ENCODE measurements at regions not wholly inside any gene's neighbourhood (a gene's known extent, or its start where the extent isn't known, plus 50 kb on each side); places are given as distances from the start of the nearest gene placed in this dataset.
A peak's percentile ranks its signal among the peaks of the same experiment; 100 is the strongest.

DNA sequence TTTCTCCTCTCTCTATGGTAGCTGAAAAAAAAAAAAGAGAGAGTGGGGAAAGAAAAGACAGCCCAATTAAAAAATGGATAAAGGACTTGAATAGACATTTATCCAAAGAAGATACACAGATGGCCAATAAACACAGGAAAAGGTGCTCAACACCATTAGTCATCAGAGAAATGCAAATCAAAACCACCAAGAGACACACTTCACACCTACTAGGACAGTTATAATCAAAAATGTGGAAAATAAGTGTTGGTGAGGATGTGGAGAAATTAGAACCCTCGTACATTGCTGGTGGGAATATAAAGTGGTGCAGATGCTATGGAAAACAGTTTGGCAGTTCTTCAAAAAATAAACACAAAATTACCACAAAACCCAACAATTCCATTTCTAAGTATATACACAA lies 172.4 kb upstream of the GRIN2B start:
- DNase-seq, result no peak

DNA sequence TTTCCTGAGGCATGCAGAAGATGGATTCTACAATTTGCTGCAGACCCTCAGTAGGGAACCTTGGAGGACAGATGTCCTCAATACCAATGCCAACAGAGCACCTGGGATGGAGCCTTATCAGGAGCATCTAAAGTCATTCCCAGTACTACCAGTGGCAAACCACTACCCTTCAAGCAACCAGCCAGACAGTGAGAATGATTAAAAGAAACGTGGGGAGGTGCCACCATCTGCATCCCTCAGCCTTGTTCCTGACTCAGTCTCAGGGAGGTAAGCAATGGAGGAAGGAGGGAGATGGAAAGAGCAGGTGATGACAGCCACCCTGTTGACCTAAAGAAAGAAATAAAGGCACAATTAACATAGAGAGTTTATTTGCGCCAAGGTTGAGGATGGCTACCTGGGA lies 175.2 kb upstream of the GRIN2B start:
- no peak for DNase-seq

DNA sequence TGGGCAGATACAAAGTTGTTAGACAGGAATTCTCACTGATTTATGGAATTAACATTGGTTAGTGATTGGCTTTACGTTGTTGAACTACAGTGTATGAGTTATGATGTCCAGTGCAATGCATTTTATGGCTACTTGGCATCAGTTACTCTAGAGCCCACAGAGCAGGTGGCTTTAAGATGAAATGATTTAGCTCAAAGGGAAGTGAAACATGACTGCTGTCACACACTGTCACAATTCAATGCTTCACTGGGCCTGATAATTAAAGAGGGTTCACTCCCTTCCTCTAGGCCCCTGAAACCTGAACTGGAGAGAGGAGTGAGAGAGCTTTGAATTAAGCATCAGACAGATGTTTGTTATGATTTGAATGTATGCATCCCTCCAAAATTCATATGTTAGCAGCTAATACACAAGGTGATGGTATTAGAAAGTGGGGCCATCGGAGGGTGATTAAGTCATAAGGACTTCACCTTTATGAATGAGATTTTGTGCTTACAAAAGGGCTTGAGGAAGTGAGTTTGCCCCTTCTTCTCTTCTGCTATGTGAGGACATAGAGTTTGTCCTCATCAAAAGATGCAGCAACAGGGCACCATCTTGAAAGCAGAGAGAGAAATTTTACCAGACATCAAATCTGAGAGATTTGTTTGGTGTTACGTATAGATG lies 175.8 kb upstream of the GRIN2B start:
- no peak for DNase-seq

DNA sequence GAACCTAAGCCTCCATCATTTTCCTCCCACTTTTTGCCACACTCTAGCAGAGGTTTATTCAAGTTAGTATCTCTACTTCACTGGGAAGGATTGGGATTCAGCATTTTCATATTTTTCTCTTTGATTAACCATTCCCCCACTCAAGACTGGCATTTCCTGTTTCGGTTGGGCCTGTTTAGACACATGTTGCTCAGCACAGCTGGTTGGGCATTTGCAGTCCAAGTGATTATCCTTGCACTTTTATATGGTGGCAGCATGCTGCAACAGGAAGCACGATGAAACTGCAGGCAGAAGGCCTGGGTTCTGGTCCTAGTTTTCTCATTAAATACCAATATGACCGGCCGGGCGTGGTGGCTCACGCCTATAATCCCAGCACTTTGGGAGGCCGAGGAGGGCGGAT lies 182.9 kb upstream of the GRIN2B start:
- no peak for DNase-seq

DNA sequence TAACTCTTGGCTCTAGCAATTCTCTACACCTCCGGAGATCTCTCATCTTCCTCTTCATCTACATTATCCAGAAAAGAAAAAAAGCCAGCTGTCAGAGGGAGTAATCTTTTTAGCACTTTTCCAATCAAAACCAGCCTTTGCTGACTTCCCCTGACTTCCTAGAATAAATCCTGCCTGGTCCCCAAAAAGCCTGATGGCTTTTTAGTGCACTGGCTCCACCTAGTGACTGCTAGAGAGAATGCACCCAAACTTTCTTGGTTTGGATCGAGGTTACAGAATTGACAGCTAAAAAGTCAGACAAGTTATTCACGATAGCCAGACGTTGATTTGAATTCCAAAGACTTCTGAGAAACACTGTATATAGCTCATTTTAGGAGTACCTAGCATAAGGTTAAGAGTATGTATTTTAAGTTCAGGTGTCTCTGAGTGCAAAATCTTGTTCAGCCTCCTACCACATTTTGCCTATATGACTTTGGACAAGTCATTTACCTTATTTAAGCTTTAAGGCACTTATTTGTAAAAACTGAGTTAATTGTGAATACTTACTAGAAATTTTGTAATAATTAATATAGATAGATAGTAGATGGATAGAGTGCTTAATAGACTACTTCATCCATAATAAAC lies 185.7 kb upstream of the GRIN2B start:
- peak; percentile 71 for DNase-seq

DNA sequence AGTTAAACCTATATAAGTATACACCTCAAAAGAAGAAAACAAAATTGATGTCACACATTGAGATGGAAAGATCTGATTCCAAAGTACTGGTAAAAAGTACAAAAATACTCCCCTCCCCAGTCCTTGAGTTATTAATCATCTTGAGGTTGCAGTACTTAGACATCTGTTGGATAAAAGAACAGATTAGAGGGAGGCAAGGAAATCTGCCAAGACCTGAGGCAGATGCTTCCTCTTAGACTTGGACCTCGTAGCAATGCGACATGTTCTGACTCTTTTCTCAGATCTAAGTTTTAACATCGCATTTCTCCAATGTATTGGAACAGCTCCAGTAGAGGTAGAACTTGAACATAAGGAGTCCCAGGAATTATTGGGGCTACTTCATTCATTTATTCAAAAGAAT lies 187.9 kb upstream of the GRIN2B start:
- no peak for DNase-seq

DNA sequence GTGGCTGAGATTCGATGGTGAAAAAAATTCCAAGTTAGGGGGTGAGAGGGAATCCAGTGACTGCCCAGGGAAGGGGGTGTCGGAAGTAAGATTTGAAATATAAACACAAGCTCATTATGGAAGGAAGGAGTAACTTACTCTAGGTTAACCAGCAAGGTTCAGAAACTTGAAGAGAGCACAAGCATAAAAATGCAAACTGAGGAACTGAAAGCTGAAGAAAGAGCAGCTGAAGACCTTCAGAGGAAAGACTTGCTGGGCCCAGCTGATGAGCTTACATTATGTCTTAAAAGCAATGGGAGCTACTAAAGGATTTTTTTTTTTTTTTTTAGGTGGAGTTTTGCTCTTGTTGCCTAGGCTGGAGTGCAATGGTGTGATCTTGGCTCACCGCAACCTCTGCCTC lies 189.7 kb upstream of the GRIN2B start:
- no peak for DNase-seq

DNA sequence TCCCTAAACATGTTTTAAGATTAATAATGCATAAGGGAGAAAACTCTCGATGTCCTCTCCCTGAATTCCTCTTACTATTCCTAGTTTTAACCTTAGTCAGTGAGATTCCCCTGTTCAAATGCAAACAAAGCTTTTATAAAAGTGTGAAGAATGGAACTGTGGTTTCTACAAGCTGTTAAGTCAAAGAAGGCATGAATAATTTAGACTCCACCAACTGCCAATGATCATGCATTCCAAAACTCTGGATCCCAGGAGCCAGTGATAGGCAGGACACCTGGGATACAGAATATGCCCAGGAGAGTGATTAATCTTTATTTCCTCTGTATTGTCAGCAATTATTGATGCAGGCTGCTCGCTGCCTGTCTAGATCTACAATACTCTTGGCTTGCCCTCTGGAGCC lies 190.3 kb upstream of the ATF7IP start:
- no peak for DNase-seq

DNA sequence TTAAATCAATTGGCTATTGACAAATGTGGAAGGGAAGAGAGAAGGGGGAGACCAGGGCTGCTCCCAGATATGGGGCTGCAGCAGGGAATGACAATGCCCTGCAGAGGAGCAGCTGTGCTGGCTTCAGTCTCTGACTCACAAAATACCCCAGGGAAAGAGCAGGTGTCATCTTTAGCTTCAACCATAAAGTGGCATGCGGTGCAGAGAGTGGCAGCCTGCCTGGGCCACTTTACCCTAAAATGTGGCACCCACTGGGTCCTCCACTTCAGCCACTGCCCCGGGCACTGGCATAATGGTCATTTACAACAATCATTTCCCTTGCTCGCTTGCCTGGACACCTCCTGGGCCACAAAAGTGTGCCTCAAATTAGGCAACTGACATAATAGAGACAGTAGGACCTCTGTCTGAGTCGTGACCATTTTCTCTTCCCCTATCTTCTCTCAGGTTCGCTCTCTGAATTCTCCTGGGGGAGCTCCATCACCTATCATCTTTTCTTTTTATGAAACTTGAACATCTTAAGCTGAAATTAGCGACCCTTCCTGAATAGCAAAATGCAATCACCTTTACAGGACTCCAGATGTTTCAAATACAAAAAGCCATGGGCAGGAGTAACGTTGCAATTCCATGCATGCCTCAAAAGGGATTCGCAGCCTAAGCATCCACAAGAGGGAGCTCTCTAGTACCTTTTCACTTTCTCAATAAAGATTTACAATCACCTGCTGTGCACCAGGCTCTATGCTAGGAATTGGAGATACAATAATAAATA lies 179.9 kb upstream of the ATF7IP start:
- DNase-seq, result peak; percentile 88

DNA sequence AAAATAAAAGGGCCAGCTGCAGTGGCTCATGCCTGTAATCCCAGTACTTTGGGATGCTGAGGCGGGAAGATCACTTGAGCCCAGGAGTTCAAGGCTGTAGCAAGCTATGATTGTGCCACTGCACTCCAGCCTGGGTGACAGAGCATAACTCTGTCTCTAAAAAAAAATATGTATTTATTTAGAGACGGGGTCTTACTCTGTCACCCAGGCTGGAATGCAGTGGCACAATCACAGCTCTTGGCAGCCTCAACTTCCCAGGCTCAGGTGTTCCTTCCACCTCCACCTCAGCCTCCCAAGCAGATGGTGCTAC lies 179.3 kb upstream of the ATF7IP start:
- no peak for DNase-seq

DNA sequence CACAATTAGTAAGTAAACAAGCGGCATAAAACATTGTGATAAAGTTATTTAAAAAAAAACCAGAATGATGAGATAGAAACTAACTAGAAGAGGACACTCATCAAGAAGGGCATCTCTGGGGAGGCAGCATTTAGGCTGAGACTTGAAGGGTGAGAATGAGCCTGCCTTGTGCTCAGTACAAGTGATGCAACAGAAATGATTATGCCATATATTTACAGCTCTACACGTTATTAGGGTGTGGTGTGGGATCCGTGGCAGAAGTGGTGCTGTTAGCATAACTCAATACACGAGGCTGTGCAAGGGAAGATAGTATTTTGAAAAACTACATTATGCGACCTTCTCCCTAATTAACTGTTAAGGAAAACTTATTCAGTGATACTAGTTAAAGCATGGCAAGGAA lies 178.5 kb upstream of the ATF7IP start:
- DNase-seq, result no peak

DNA sequence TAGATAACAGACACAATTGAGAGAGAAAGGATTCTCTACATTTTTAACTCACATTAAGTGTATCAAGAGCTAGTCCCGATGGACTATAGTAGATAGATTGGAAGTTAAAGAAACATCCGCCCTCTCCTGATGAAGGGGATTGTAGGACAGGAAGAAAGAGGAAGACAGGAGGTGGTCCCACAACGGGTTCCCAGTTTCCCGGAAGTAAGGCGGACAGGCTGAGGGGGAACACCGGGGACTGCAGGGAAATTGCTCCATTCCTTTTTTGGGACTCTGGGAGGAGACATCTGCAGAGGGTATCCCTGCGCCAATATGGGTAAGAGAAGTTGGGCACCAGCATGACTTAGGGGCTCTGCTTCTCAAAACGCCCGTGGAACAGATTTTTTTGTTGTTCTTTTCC lies 177.5 kb upstream of the ATF7IP start:
- DNase-seq, result no peak

DNA sequence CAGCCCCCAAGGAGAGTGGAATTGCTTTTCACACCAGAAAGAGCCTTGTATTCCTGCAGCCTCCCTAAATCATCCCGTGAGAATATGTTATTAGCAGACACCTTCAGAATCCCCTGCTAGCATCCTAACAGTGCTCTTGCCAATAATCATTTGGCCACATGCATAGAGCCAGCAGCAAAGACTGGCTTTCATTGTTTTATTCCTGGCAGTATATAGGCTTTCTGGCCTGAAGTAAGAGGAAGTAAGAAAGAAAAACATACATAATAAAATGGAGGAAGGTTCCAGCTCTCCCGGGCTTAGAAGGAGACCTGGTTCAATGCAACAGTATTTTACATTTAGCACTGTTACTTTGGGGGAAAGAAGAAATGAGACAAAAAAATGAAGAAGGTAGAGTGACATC lies 176.7 kb upstream of the ATF7IP start:
- DNase-seq, result no peak

DNA sequence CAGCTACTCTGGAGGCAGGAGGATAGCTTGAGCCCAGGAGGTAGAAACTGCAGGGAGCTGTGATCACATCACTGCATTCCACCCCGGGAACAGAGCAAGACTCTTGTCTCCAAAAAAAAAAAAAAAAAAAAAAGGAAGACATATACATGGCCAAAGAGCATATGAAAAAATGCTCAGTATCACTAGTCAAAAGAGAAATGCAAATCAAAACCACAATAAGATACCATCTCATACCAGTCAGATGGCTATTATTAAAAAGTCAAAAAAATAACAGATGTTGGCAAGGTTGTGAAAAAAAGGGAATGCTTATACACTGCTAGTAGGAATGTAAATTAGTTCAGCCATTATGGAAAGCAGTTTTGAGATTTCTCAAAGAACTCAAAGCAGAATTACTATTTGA lies 174.8 kb upstream of the ATF7IP start:
- no peak for DNase-seq

DNA sequence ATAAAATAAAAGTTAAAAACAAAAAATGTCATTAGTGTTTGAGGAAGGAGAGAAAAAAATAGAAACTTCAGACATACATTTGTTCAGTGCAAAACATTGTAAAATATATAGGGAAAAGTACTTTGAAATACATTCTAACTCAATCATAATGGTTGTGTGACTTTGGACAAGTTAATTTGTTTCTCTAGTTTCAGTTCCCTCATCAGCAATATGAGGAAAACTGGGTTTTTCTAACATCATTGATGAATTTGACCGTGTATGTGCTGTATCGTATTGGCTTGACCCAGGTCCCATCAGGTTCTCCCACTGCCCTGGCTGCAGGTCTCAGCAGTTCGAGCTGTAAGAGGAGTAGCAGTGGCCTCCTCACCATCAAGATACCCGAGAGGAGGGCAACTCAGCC lies 173.9 kb upstream of the ATF7IP start:
- no peak for DNase-seq

DNA sequence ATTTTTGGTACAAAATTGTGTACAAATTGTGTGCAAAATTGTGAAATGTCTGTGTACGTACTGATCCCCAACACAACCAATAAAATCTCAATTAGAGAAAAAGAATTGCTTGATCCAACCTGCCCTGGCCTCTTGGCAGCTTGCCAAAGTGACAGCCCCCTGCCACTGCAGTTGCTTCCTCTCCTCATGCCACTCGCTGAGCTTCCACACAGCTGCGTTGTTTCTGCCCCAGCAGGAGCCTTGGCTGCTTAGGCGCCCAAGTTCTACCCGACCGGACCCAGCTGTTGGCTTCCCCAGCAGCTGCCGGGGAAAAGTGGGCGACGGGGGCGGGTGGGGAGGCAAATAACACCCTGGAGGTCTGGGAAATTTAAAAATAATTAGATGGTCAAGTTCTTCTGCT lies 171.8 kb upstream of the ATF7IP start:
- peak; percentile 86 for DNase-seq

DNA sequence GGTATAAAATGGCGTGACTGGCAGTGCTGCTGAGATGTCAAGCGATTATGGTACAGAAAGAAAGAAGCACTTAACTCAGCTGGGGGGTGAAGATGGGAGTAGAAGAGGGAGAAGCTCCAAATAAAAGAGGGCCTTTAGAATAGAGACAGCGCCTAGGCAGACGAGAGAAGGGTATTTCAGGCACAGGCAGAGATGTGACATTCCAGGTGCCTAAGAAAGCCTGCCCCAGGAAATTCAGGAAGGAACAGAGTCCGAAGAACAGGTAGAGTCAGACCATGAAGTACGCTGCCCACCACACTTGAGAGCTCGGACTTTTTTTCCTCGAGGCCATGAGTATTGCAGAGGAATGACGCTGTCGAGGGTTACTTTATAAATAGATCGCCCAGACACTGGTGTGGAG lies 170.9 kb upstream of the ATF7IP start:
- DNase-seq, result no peak

DNA sequence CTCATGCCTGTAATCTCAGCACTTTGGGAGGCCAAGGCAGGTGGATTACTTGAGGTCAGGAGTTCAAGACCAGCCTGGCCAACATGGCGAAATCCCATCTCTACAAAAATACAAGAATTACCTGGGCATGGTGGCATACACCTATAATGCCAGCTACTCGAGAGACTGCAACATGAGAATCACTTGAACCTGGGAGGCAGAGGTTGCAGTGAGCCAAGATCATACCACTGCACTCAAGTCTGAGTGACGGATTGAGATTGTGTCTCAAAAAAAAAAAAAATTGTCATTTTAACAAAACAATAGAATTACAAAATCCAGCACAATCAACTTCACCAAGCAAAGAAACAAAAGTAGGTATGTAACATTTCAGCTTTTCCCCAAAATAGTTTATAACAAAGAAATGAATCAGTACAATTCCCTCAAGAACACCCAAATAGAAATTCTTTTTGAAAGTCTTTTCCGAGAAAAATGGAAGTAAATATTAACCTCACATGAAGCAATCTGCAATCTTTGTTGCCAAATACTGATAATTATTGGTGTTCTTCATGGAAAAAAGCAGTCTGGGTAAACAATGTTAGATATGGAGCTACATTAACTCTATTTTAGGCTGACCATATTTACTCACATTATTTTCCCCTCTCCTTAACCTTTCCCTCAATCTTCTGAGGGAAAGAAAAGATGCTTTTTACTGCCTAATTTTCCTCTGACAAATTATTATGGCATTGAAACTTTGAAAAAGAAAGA lies 165.9 kb upstream of the ATF7IP start:
- DNase-seq, result no peak

DNA sequence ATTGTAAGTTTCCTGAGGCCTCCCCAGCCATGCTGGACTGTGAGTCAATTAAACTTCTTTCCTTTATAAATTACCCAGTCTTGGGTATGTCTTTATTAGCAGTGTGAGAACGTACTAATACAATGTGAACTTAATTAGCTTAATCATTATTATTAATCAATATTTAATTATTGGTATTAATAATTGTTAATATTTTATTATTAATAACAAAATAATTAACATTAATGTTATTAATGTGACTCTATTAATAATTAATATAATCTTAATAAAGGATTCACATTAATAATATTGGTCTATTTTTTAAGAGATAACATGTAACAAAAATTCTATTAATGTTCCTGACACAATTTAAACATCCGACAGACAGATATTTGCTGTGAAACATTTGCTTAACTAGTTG lies 164.9 kb upstream of the ATF7IP start:
- no peak for DNase-seq

DNA sequence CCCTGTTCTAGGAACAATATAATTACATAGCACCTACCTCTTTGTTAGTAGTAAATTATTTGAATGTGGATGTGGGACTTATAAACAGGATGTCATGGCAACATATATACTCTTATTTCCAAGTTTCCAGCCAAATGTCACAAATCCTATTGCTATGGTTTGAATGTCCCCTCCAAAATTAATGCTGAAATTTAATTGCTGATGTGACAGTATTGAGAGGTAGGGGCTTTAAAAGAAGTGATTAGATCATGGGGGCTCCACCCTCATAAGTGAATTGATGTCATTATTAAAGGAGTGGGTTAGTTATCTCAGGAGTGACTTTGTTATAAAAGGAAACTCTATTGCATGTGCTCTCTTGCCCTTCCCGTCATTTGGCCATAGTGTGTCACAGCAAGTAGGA lies 164.2 kb upstream of the ATF7IP start:
- DNase-seq, result no peak

DNA sequence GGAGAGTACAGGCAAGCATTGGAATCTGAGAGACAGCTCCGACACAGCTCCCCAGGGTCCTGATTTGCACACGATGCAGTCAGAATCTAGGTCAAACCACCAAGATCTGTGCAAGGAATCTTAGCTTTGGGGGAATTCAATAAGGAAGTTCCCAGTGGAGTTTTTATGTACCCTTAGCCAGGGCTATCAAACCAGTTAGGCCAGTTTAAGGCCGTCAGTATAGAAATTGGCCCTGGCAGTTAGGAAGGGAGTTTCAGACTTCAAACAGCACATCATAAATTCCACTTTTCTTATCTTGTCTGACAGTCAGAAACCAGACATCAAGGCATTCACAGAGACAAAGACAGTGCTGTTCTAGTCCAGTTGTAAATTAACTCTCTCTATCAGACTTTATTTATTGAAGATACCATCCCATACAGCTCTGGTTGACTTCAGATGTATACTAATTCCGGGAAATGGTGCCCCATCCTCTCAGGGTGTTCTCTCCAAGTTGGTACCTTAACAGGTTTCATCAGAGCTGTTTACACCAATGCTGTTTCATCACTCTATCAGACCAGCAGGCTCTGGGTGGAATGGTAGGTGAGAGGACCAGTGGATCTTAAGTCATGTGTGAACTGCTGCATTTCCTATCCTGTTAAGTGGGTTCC lies 157.5 kb upstream of the ATF7IP start:
- DNase-seq, result peak; percentile 33

DNA sequence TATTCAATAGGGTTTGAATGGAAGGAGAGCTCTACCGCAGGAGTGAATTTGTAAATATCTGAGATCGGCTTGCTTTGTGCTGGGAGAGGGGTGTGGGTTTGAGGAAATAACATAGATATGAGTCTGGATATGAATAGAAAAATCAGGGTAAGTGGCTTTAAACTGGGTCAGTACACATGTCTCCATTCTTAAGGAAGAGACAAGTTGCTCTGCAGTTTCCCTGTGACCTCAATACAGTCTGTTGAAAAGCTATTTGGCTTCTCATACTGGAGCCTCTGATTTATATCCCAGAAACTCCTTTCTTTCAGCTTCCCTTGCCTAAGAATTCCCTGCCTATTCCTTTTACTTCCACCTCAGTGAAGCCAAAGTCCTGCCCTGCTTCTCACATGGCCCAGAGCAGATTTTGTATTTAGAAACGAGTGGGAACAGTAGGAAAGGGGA lies 153.5 kb upstream of the ATF7IP start:
- no peak for DNase-seq

DNA sequence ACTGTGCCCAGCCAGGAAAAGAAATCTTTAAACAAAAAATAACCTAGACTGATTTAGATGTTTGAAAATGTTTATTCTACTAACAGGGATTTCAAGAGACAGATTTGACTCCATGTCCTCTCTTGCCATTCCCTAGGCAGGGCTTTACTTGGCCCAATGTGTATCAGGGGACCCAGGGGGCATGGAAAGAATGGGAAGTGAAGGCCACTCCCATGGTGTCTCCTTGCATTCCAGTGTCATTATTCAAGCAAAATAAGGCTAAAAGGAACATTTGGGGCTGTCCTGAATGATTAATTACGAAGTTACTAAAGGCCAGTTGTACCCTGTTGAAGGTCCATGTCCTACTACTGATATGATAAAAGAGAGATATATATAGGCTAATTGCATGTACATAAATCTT lies 151.9 kb upstream of the ATF7IP start:
- DNase-seq, result no peak

All from NCI-H345 (cell line).